ENCODE measurements at regions not wholly inside any gene's neighbourhood (a gene's known extent, or its start where the extent isn't known, plus 50 kb on each side); places are given as distances from the start of the nearest gene placed in this dataset.
"Not testable (repeated sequence)": the region's sequence is repeated elsewhere in the genome, so short reads cannot be mapped to it uniquely, and the experiment has no call there.

GRCh38 chr1:98288494-98288893 is 367.7 kb upstream of the DPYD start:
- no peaks in the 10 kb centered on the region for H4K20me1 ChIP-seq (ENCODE audit: control insufficient read depth, insufficient read depth, low read depth, low read length)
- H3K9me2 ChIP-seq (replicated peaks; ENCODE audit: control insufficient read depth, low read length): no peaks in the 10 kb centered on the region
- no peaks in the 10 kb centered on the region for H3K79me2 ChIP-seq (ENCODE audit: control insufficient read depth, low read length)
- H3K27me3 ChIP-seq (ENCODE audit: control insufficient read depth, low read length): no peaks in the 10 kb centered on the region
- no peaks in the 10 kb centered on the region for H3K9me3 ChIP-seq (ENCODE audit: control insufficient read depth, insufficient read depth, low read length)
- no peak overlapping the region for H3K4me3 ChIP-seq (ENCODE audit: low read length)
- no peak overlapping the region for H3K27ac ChIP-seq (ENCODE audit: low read depth, low read length)
- no peaks in the 10 kb centered on the region for H3K36me3 ChIP-seq (ENCODE audit: control insufficient read depth, low read length)
- no peaks in the 10 kb centered on the region for H3K4me1 ChIP-seq (ENCODE audit: control insufficient read depth, low read length)
- no peaks in the 10 kb centered on the region for H3F3A ChIP-seq (ENCODE audit: control insufficient read depth, insufficient read depth)
- TF ChIP-seq EZH2phosphoT487 (IDR thresholded peaks at IDR 0.05; ENCODE audit: borderline replicate concordance, low read length) (no peak), CTCF (IDR thresholded peaks at IDR 0.05; ENCODE audit: low read depth, low read length, poor library complexity, severe bottlenecking) (no peak)
- H3K4me2 ChIP-seq (ENCODE audit: low read length): no peak overlapping the region

- TF ChIP-seq EZH2phosphoT487 (IDR thresholded peaks at IDR 0.05; ENCODE audit: borderline replicate concordance, low read length): no peak
- Histone ChIP-seq H3K27me3 (ENCODE audit: control insufficient read depth, low read length) (no peaks in the 10 kb centered on the region), H3F3A (ENCODE audit: control insufficient read depth, insufficient read depth) (no peaks in the 10 kb centered on the region), H3K4me3 (ENCODE audit: low read length) (no peak overlapping the region), H3K4me1 (ENCODE audit: control insufficient read depth, low read length) (no peaks in the 10 kb centered on the region), H3K27ac (ENCODE audit: low read depth, low read length) (no peak overlapping the region), H3K79me2 (ENCODE audit: control insufficient read depth, low read length) (no peaks in the 10 kb centered on the region), H3K9me3 (ENCODE audit: control insufficient read depth, insufficient read depth, low read length) (no peaks in the 10 kb centered on the region), H3K4me2 (ENCODE audit: low read length) (no peak overlapping the region), H4K20me1 (ENCODE audit: control insufficient read depth, insufficient read depth, low read depth, low read length) (no peaks in the 10 kb centered on the region), H3K9me2 (replicated peaks; ENCODE audit: control insufficient read depth, low read length) (no peaks in the 10 kb centered on the region), H3K36me3 (ENCODE audit: control insufficient read depth, low read length) (no peaks in the 10 kb centered on the region)
Measured at GRCh38 chr1:98287626-98288025, 366.8 kb upstream of the DPYD start.

- no peak overlapping the region for H3K4me2 ChIP-seq (ENCODE audit: low read length)
- no peak for TF ChIP-seq EZH2phosphoT487 (IDR thresholded peaks at IDR 0.05; ENCODE audit: borderline replicate concordance, low read length)
- TF ChIP-seq CTCF (IDR thresholded peaks at IDR 0.05; ENCODE audit: low read depth, low read length, poor library complexity, severe bottlenecking): no peak
- H3K27ac ChIP-seq (ENCODE audit: low read depth, low read length): no peak overlapping the region
Measured at GRCh38 chr1:98286656-98287055, 365.8 kb upstream of the DPYD start.

DNA sequence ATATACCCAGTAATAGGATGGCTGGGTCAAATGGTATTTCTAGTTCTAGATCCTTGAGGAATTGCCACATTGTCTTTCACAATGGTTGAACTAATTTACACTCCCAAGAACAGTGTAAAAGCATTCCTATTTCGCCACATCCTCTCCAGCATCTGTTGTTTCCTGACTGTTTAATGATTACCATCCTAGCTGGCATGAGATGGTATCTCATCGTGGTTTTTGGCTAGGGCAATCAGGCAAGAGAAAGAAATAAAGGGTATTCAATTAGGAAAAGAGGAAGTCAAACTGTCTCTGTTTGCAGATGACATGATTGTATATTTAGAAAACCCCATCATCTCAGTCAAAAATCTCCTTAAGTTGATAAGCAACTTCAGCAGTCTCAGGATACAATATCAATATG is 364.5 kb upstream of the DPYD start:
- H3F3A ChIP-seq (ENCODE audit: control insufficient read depth, insufficient read depth); H3K9me3 ChIP-seq (ENCODE audit: control insufficient read depth, insufficient read depth, low read length); H3K4me3 ChIP-seq (ENCODE audit: low read length); H3K9me2 ChIP-seq (replicated peaks; ENCODE audit: control insufficient read depth, low read length); H3K27ac ChIP-seq (ENCODE audit: low read depth, low read length); H3K4me1 ChIP-seq (ENCODE audit: control insufficient read depth, low read length); H3K36me3 ChIP-seq (ENCODE audit: control insufficient read depth, low read length); H3K27me3 ChIP-seq (ENCODE audit: control insufficient read depth, low read length); H4K20me1 ChIP-seq (ENCODE audit: control insufficient read depth, insufficient read depth, low read depth, low read length); H3K4me2 ChIP-seq (ENCODE audit: low read length); H3K79me2 ChIP-seq (ENCODE audit: control insufficient read depth, low read length): not testable (repeated sequence)

More at GRCh38 chr1:98286656-98287055, 365.8 kb upstream of the DPYD start:
- no peaks in the 10 kb centered on the region for H3K9me3 ChIP-seq (ENCODE audit: control insufficient read depth, insufficient read depth, low read length)
- H3K36me3 ChIP-seq (ENCODE audit: control insufficient read depth, low read length): no peaks in the 10 kb centered on the region
- no peak overlapping the region for H3K4me3 ChIP-seq (ENCODE audit: low read length)
- H3K4me1 ChIP-seq (ENCODE audit: control insufficient read depth, low read length): no peaks in the 10 kb centered on the region
- H3F3A ChIP-seq (ENCODE audit: control insufficient read depth, insufficient read depth): no peaks in the 10 kb centered on the region
- no peaks in the 10 kb centered on the region for H3K79me2 ChIP-seq (ENCODE audit: control insufficient read depth, low read length)
- H3K27me3 ChIP-seq (ENCODE audit: control insufficient read depth, low read length): no peaks in the 10 kb centered on the region
- H3K9me2 ChIP-seq (replicated peaks; ENCODE audit: control insufficient read depth, low read length): no peaks in the 10 kb centered on the region
- no peaks in the 10 kb centered on the region for H4K20me1 ChIP-seq (ENCODE audit: control insufficient read depth, insufficient read depth, low read depth, low read length)

All from DOHH2 (cell line).